ENCODE measurements at regions not wholly inside any gene's neighbourhood (a gene's known extent, or its start where the extent isn't known, plus 50 kb on each side); places are given as distances from the start of the nearest gene placed in this dataset.

DNA sequence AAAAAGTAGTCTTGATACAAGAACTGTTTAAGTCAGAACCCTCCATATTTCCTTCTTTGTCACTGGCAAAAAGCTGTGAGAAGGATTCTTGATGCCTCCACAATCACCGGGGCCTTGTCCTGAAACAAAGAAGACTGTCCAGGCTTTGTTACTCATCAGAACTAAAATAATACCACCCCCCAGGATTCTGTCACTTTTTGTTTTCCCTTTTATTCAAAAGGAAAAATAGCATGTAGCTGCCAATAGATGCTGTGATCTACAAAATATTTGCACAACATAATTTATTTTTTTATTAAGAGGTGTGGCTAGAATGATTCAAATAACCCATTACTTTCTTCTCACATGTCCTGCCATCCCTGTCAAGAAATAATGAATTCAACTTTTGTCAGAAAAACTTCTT lies 173.7 kb downstream of the LYPLAL1 start:
- POLR2A ChIA-PET, result no interaction called here

DNA sequence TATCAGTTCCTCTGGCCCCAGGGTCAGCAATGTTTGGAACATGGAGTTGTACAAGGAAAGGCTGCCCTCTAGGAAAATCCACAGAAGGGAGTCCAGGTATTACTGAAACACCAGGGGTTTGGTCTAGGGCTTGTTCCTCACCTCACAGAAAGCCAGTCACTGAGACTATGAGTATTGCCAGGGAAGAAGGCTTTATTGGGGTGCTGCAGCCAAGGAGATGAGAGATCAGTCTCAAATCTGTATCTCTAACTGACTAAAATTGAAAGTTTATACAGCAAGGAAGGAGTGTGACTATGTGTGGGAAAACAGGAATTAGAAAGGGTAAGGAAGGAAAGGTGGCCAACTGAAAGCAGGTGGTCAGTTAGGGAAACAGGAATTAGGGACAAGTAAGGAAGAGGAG lies 172.3 kb downstream of the LYPLAL1 start:
- Histone ChIP-seq H3K9me3 (peaks cover 18% of the 10 kb centered on the region; the same call in 2 of the 3 replicates), H3K4me1 (no peaks in the 10 kb centered on the region), H3K4me2 (no peak overlapping the region), H3K4me3 (no peak overlapping the region), H3K27ac (no peak overlapping the region)
- CTCF ChIA-PET, result no interaction called here
- POLR2A ChIA-PET, result no interaction called here
- ATAC-seq (no peak), FAIRE-seq (no peak), DNase-seq (ENCODE audit: low read depth in 1 of 2, low spot score in 1 of 2) (no peak)
- TF ChIP-seq BHLHE40 (IDR thresholded peaks at IDR 0.05; ENCODE audit: low read depth, low read length) (no peak), RARB (CRISPR knock-in tag; IDR thresholded peaks at IDR 0.05) (no peak), JUN (IDR thresholded peaks at IDR 0.05) (no peak), MYC (IDR thresholded peaks at IDR 0.05; ENCODE audit: borderline replicate concordance, low read length) (no peak), TP53 (CRISPR knock-in tag; IDR thresholded peaks at IDR 0.05) (no peak), POLR2A (IDR thresholded peaks at IDR 0.05; ENCODE audit: low read length) (no peak), NFE2L2 (conservative IDR thresholded peaks at IDR 0.05; ENCODE audit: low read length) (no peak)
- TF ChIP-seq, protein P1, sequence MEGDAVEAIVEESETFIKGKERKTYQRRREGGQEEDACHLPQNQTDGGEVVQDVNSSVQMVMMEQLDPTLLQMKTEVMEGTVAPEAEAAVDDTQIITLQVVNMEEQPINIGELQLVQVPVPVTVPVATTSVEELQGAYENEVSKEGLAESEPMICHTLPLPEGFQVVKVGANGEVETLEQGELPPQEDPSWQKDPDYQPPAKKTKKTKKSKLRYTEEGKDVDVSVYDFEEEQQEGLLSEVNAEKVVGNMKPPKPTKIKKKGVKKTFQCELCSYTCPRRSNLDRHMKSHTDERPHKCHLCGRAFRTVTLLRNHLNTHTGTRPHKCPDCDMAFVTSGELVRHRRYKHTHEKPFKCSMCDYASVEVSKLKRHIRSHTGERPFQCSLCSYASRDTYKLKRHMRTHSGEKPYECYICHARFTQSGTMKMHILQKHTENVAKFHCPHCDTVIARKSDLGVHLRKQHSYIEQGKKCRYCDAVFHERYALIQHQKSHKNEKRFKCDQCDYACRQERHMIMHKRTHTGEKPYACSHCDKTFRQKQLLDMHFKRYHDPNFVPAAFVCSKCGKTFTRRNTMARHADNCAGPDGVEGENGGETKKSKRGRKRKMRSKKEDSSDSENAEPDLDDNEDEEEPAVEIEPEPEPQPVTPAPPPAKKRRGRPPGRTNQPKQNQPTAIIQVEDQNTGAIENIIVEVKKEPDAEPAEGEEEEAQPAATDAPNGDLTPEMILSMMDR (IDR thresholded peaks at IDR 0.05), result no peak
- TF ChIP-seq, protein P2, sequence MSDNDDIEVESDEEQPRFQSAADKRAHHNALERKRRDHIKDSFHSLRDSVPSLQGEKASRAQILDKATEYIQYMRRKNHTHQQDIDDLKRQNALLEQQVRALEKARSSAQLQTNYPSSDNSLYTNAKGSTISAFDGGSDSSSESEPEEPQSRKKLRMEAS (IDR thresholded peaks at IDR 0.05), result no peak

More for the DNA sequence above, 173.7 kb downstream of the LYPLAL1 start:
- no peak for ATAC-seq
- no peak for FAIRE-seq
- no peak for DNase-seq (ENCODE audit: low read depth in 1 of 2, low spot score in 1 of 2)
- CTCF ChIA-PET, result no interaction called here
- Histone ChIP-seq H3K9me3 (peaks cover 18% of the 10 kb centered on the region; the same call in 2 of the 3 replicates), H3K4me2 (no peak overlapping the region), H3K4me1 (no peaks in the 10 kb centered on the region), H3K4me3 (no peak overlapping the region), H3K27ac (no peak overlapping the region)
- TF ChIP-seq ZC3H11A (IDR thresholded peaks at IDR 0.05) (no peak), SMC3 (IDR thresholded peaks at IDR 0.05) (no peak), MAFK (IDR thresholded peaks at IDR 0.05; ENCODE audit: partially characterized antibody) (no peak), JUNB (IDR thresholded peaks at IDR 0.05) (no peak), KDM5A (IDR thresholded peaks at IDR 0.05) (no peak), CHD2 (IDR thresholded peaks at IDR 0.05; ENCODE audit: low read length, partially characterized antibody) (no peak), FOSL2 (IDR thresholded peaks at IDR 0.05) (no peak), FOSL2 (CRISPR knock-in tag; IDR thresholded peaks at IDR 0.05) (no peak), POLR2A (IDR thresholded peaks at IDR 0.05; ENCODE audit: low read length) (no peak), ZNF302 (CRISPR knock-in tag; IDR thresholded peaks at IDR 0.05) (no peak), NR3C1 (IDR thresholded peaks at IDR 0.05) (no peak), HOXB13 (CRISPR knock-in tag; IDR thresholded peaks at IDR 0.05; ENCODE audit: low read depth) (no peak), NPAS2 (CRISPR knock-in tag; IDR thresholded peaks at IDR 0.05; ENCODE audit: borderline replicate concordance) (no peak), FOSB (CRISPR knock-in tag; IDR thresholded peaks at IDR 0.05) (no peak), CHD4 (IDR thresholded peaks at IDR 0.05; ENCODE audit: borderline replicate concordance) (no peak), ZSCAN20 (CRISPR knock-in tag; IDR thresholded peaks at IDR 0.05) (no peak), TFCP2L1 (CRISPR knock-in tag; IDR thresholded peaks at IDR 0.05) (no peak), HDAC2 (IDR thresholded peaks at IDR 0.05) (no peak), EP300 (IDR thresholded peaks at IDR 0.05) (no peak)
- TF ChIP-seq, protein P3, sequence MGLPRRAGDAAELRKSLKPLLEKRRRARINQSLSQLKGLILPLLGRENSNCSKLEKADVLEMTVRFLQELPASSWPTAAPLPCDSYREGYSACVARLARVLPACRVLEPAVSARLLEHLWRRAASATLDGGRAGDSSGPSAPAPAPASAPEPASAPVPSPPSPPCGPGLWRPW (IDR thresholded peaks at IDR 0.05), result no peak
- TF ChIP-seq, protein P4, sequence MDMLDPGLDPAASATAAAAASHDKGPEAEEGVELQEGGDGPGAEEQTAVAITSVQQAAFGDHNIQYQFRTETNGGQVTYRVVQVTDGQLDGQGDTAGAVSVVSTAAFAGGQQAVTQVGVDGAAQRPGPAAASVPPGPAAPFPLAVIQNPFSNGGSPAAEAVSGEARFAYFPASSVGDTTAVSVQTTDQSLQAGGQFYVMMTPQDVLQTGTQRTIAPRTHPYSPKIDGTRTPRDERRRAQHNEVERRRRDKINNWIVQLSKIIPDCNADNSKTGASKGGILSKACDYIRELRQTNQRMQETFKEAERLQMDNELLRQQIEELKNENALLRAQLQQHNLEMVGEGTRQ (IDR thresholded peaks at IDR 0.05), result no peak
- 70% methylated on average over 1 of the region's 1 CpG for WGBS (ENCODE audit: missing lambda C conversion rate)

Measured in A549 (cell line).